IMR-90 (cell line): ENCODE measurements at regions not wholly inside any gene's neighbourhood (a gene's known extent, or its start where the extent isn't known, plus 50 kb on each side); places are given as distances from the start of the nearest gene placed in this dataset.

ENCODE experiments used
- CEBPB ChIP-seq: IDR thresholded peaks from 2 replicates; pipeline ENCODE4 v1.6.1; 2012; ENCODE audit warnings: low read depth, low read length, improper control_type of control experiment
- CTCF ChIP-seq: conservative IDR thresholded peaks from 2 replicates; pipeline ENCODE4 v1.5.1; 2012; ENCODE audit warnings: mild to moderate bottlenecking, low read depth, low read length, improper control_type of control experiment
- FOS ChIP-seq: fragments of 150-350 bp; IDR thresholded peaks from 2 replicates; pipeline ENCODE4 v1.6.1; 2016; ENCODE audit warnings: low read depth, low read length
- MAFK ChIP-seq: IDR thresholded peaks from 2 replicates; pipeline ENCODE4 v1.6.1; 2012; ENCODE audit warnings: low read depth, low read length, improper control_type of control experiment
- MXI1 ChIP-seq: IDR thresholded peaks from 2 replicates; pipeline ENCODE4 v1.6.1; 2012; ENCODE audit warnings: low read depth, mild to moderate bottlenecking, low read length, moderate library complexity, borderline replicate concordance
- POLR2A ChIP-seq: IDR thresholded peaks from 2 replicates; pipeline ENCODE4 v1.6.1; 2012; ENCODE audit warnings: mild to moderate bottlenecking, low read depth, low read length
- RAD21 ChIP-seq: IDR thresholded peaks from 2 replicates; pipeline ENCODE4 v1.6.1; 2012; ENCODE audit warnings: low read length, improper control_type of control experiment
- RCOR1 ChIP-seq: IDR thresholded peaks from 2 replicates; pipeline ENCODE4 v1.6.1; 2012; ENCODE audit warnings: mild to moderate bottlenecking, low read length, improper control_type of control experiment; ENCODE audit not compliant: insufficient replicate concordance
- SMC3 ChIP-seq: fragments of 150-350 bp; IDR thresholded peaks from 2 replicates; pipeline ENCODE4 v1.6.1; 2016; ENCODE audit warnings: low read depth, mild to moderate bottlenecking, antibody characterized with exemption, low read length, moderate library complexity
- USF2 ChIP-seq: fragments of 150-350 bp; IDR thresholded peaks from 2 replicates; pipeline ENCODE4 v1.6.1; 2017; ENCODE audit warnings: mild to moderate bottlenecking, antibody characterized with exemption, low read length, low read depth

- TF ChIP-seq USF2 = no peak
- no peak for TF ChIP-seq CTCF
- no peak for TF ChIP-seq MAFK
- no peak for TF ChIP-seq RAD21
- no peak for TF ChIP-seq POLR2A
- no peak for TF ChIP-seq FOS
- no peak for TF ChIP-seq SMC3
- TF ChIP-seq RCOR1 = no peak
- TF ChIP-seq MXI1 = no peak
- no peak for TF ChIP-seq CEBPB
Observed at GRCh38 chr2:71934320-71934593, 213.4 kb downstream of the CYP26B1 start.
